ENCODE measurements at regions not wholly inside any gene's neighbourhood (a gene's known extent, or its start where the extent isn't known, plus 50 kb on each side); places are given as distances from the start of the nearest gene placed in this dataset.

DNA sequence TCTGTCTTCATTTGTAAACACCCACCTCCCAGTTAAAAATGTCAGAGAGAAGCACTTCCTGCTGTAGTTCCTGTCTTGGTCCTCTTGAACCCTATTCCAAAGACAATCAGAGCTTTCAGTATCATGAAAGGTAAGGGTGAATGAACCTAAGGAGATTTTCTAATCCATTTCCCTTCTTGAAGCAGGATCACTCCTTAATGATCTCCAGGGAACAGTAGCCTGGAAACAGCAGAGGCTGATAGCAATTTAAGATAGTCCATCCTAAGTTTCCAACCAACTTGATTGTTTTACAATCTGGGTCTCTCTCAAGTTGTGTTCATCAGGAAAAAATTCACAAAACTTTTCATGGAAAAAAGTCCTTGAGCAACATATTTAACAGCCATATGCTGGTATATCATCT lies 273.6 kb downstream of the NEBL start:
- TF ChIP-seq CREM (CRISPR knock-in tag; IDR thresholded peaks at IDR 0.05) (no peak), ETV6 (CRISPR knock-in tag; IDR thresholded peaks at IDR 0.05) (no peak), ATF1 (CRISPR knock-in tag; IDR thresholded peaks at IDR 0.05) (no peak), JAZF1 (CRISPR knock-in tag; IDR thresholded peaks at IDR 0.05) (no peak), IRF2 (CRISPR knock-in tag; IDR thresholded peaks at IDR 0.05; ENCODE audit: borderline replicate concordance, low read depth) (no peak), RORB (CRISPR knock-in tag; IDR thresholded peaks at IDR 0.05) (no peak)
- no peak overlapping the region for H3K27ac Mint-ChIP-seq
- H3K4me1 Mint-ChIP-seq, result peaks cover 6% of the 10 kb centered on the region
- DNase-seq (ENCODE audit: low spot score), result no peak
- no peak overlapping the region for H3K4me3 Mint-ChIP-seq
- ChIA-PET POLR2A (interaction anchor here (0.7 kb wide), 1 partner anchor 106 kb away, joined by 8 read pairs; no protein-coding TSS in a partner anchor), CTCF (no interaction called here)
- H3K27me3 Mint-ChIP-seq (ENCODE audit: low read depth), result no peaks in the 10 kb centered on the region
- no peak for ATAC-seq
- H3K36me3 Mint-ChIP-seq, result no peaks in the 10 kb centered on the region
- no peaks in the 10 kb centered on the region for H3K9me3 Mint-ChIP-seq

DNA sequence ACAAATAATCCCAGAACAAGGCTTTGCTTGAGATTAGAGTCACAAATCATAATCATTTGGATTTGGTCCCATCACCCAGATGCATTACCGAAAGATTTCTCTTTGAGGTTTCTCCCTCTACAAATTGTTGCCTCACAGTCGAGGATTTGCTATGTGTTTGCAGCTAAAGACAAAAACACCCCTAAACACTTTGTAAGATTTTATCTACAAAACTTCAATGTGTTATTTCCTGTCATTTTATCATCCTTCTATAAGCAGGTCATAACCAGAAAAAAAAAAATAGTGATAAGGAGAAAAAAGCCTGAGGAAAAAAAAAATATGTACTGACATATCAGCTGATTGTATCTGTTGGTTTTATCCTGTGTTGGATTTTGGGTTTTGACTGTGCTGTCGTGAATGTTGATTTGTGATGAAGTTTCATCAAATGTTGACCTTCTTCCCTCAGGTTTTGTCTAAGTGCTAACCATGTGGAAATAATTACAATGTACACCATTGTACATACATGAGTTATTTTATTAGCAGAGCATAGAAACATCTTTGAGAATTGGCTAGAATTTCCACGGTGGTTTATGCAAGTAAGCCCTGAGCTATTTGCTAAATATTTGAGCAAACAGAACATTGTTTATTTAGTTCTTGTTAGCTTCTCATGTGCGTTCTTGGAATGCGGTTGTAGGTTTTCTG lies 274.4 kb downstream of the NEBL start:
- ChIA-PET CTCF (no interaction called here), POLR2A (no interaction called here)
- TF ChIP-seq, protein P1, sequence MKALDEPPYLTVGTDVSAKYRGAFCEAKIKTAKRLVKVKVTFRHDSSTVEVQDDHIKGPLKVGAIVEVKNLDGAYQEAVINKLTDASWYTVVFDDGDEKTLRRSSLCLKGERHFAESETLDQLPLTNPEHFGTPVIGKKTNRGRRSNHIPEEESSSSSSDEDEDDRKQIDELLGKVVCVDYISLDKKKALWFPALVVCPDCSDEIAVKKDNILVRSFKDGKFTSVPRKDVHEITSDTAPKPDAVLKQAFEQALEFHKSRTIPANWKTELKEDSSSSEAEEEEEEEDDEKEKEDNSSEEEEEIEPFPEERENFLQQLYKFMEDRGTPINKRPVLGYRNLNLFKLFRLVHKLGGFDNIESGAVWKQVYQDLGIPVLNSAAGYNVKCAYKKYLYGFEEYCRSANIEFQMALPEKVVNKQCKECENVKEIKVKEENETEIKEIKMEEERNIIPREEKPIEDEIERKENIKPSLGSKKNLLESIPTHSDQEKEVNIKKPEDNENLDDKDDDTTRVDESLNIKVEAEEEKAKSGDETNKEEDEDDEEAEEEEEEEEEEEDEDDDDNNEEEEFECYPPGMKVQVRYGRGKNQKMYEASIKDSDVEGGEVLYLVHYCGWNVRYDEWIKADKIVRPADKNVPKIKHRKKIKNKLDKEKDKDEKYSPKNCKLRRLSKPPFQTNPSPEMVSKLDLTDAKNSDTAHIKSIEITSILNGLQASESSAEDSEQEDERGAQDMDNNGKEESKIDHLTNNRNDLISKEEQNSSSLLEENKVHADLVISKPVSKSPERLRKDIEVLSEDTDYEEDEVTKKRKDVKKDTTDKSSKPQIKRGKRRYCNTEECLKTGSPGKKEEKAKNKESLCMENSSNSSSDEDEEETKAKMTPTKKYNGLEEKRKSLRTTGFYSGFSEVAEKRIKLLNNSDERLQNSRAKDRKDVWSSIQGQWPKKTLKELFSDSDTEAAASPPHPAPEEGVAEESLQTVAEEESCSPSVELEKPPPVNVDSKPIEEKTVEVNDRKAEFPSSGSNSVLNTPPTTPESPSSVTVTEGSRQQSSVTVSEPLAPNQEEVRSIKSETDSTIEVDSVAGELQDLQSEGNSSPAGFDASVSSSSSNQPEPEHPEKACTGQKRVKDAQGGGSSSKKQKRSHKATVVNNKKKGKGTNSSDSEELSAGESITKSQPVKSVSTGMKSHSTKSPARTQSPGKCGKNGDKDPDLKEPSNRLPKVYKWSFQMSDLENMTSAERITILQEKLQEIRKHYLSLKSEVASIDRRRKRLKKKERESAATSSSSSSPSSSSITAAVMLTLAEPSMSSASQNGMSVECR (CRISPR knock-in tag; IDR thresholded peaks at IDR 0.05; ENCODE audit: borderline replicate concordance), result no peak
- TF ChIP-seq, protein P2, sequence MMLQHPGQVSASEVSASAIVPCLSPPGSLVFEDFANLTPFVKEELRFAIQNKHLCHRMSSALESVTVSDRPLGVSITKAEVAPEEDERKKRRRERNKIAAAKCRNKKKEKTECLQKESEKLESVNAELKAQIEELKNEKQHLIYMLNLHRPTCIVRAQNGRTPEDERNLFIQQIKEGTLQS (CRISPR knock-in tag; conservative IDR thresholded peaks at IDR 0.05), result no peak
- no peak for TF ChIP-seq NR3C1 (CRISPR knock-in tag; conservative IDR thresholded peaks at IDR 0.05; ENCODE audit: low read depth)
- TF ChIP-seq ETV6 (CRISPR knock-in tag; IDR thresholded peaks at IDR 0.05), result no peak
- TF ChIP-seq, protein P3, sequence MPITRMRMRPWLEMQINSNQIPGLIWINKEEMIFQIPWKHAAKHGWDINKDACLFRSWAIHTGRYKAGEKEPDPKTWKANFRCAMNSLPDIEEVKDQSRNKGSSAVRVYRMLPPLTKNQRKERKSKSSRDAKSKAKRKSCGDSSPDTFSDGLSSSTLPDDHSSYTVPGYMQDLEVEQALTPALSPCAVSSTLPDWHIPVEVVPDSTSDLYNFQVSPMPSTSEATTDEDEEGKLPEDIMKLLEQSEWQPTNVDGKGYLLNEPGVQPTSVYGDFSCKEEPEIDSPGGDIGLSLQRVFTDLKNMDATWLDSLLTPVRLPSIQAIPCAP (CRISPR knock-in tag; IDR thresholded peaks at IDR 0.05), result no peak
- TF ChIP-seq ATF1 (CRISPR knock-in tag; IDR thresholded peaks at IDR 0.05), result no peak
- Mint-ChIP-seq H3K27me3 (ENCODE audit: low read depth) (no peaks in the 10 kb centered on the region), H3K36me3 (no peaks in the 10 kb centered on the region), H3K4me1 (peaks cover 6% of the 10 kb centered on the region), H3K4me3 (no peak overlapping the region), H3K9me3 (no peaks in the 10 kb centered on the region), H3K27ac (no peak overlapping the region)
- no peak for DNase-seq (ENCODE audit: low spot score)
- ATAC-seq, result no peak

DNA sequence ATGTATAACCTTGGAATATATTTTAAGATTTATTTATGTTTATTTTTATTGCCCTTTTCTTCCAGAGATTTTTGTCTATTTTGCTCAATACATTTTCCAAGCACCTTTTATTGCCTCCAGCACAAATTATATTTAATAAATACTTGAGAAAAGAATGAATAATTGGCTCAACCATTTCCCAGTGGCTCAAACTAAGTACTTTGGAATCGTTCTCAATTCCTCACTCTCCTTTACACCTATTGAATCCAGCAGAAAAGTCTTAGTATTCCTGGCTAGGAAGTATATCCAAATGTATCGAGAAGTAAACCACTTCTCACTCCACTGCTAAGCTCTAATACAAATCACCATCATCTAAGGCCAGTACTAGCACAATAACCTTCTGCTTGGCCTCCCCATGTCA lies 276.1 kb downstream of the NEBL start:
- H3K4me1 Mint-ChIP-seq, result peaks cover 19% of the 10 kb centered on the region
- H3K27ac Mint-ChIP-seq, result no peak overlapping the region
- peaks cover 5% of the 10 kb centered on the region; the same call in 1 of the 2 replicates for H3K36me3 Mint-ChIP-seq
- no peak overlapping the region for H3K4me3 Mint-ChIP-seq
- TF ChIP-seq ZNF317 (CRISPR knock-in tag; IDR thresholded peaks at IDR 0.05; ENCODE audit: borderline replicate concordance, low read depth), result no peak
- TF ChIP-seq, protein P4, sequence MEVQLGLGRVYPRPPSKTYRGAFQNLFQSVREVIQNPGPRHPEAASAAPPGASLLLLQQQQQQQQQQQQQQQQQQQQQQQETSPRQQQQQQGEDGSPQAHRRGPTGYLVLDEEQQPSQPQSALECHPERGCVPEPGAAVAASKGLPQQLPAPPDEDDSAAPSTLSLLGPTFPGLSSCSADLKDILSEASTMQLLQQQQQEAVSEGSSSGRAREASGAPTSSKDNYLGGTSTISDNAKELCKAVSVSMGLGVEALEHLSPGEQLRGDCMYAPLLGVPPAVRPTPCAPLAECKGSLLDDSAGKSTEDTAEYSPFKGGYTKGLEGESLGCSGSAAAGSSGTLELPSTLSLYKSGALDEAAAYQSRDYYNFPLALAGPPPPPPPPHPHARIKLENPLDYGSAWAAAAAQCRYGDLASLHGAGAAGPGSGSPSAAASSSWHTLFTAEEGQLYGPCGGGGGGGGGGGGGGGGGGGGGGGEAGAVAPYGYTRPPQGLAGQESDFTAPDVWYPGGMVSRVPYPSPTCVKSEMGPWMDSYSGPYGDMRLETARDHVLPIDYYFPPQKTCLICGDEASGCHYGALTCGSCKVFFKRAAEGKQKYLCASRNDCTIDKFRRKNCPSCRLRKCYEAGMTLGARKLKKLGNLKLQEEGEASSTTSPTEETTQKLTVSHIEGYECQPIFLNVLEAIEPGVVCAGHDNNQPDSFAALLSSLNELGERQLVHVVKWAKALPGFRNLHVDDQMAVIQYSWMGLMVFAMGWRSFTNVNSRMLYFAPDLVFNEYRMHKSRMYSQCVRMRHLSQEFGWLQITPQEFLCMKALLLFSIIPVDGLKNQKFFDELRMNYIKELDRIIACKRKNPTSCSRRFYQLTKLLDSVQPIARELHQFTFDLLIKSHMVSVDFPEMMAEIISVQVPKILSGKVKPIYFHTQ (CRISPR knock-in tag; IDR thresholded peaks at IDR 0.05), result no peak
- TF ChIP-seq TP53 (CRISPR knock-in tag; IDR thresholded peaks at IDR 0.05), result no peak
- no peak for TF ChIP-seq TEAD1 (CRISPR knock-in tag; IDR thresholded peaks at IDR 0.05)
- no peak for TF ChIP-seq FOXP1 (CRISPR knock-in tag; IDR thresholded peaks at IDR 0.05; ENCODE audit: borderline replicate concordance)
- TF ChIP-seq FOXK1 (CRISPR knock-in tag; IDR thresholded peaks at IDR 0.05), result no peak
- TF ChIP-seq, protein P3 (CRISPR knock-in tag; IDR thresholded peaks at IDR 0.05), result no peak
- TF ChIP-seq ELF4 (CRISPR knock-in tag; IDR thresholded peaks at IDR 0.05; ENCODE audit: low read depth), result no peak
- no peaks in the 10 kb centered on the region for H3K27me3 Mint-ChIP-seq (ENCODE audit: low read depth)
- ATAC-seq, result no peak
- no peaks in the 10 kb centered on the region for H3K9me3 Mint-ChIP-seq
- no peak for DNase-seq (ENCODE audit: low spot score)
- CTCF ChIA-PET, result no interaction called here
- POLR2A ChIA-PET, result no interaction called here

Data from WTC11 (cell line).